HG03378 (cell line): ENCODE measurements at regions not wholly inside any gene's neighbourhood (a gene's known extent, or its start where the extent isn't known, plus 50 kb on each side); places are given as distances from the start of the nearest gene placed in this dataset.
"Not testable (repeated sequence)": the region's sequence is repeated elsewhere in the genome, so short reads cannot be mapped to it uniquely, and the experiment has no call there.

ENCODE experiments used
- ATAC-seq: cut with Tn5 transposase; IDR thresholded peaks from one replicate; pipeline ENCODE4 v1.9.1; 2021; ENCODE audit warnings: mild to moderate bottlenecking, moderate library complexity; ENCODE audit not compliant: unreplicated experiment

GRCh38 chr7:86375602-86376001, 268.1 kb upstream of the GRM3 start:
- ATAC-seq, result not testable (repeated sequence)

- no peak for ATAC-seq
Observed at GRCh38 chr7:86372262-86372661, 271.4 kb upstream of the GRM3 start.

- ATAC-seq, result no peak
Observed at GRCh38 chr7:86366946-86367345, 276.8 kb upstream of the GRM3 start.

- ATAC-seq, result not testable (repeated sequence)
Observed at GRCh38 chr7:86340407-86340806, 303.3 kb upstream of the GRM3 start.

GRCh38 chr7:86339051-86339450, 304.7 kb upstream of the GRM3 start:
- no peak for ATAC-seq

GRCh38 chr7:86328801-86329433, 314.8 kb upstream of the GRM3 start:
- no peak for ATAC-seq

- ATAC-seq, result no peak
Observed at GRCh38 chr7:86326847-86327246, 316.9 kb upstream of the GRM3 start.

- no peak for ATAC-seq
Observed at GRCh38 chr7:86320889-86321288, 322.8 kb upstream of the GRM3 start.

- ATAC-seq, result no peak
Observed at GRCh38 chr7:86320341-86320740, 323.4 kb upstream of the GRM3 start.

GRCh38 chr7:86313842-86314241, 329.9 kb upstream of the GRM3 start:
- ATAC-seq, result no peak

- no peak for ATAC-seq
Observed at GRCh38 chr7:86301301-86301700, 342.4 kb upstream of the GRM3 start.

GRCh38 chr7:86295526-86295925, 348.2 kb upstream of the GRM3 start:
- no peak for ATAC-seq

- ATAC-seq, result no peak
Observed at GRCh38 chr7:86282014-86282682, 361.6 kb upstream of the GRM3 start.

GRCh38 chr7:86280150-86280549, 363.6 kb upstream of the GRM3 start:
- ATAC-seq, result no peak

GRCh38 chr7:86262781-86263180, 380.9 kb upstream of the GRM3 start:
- no peak for ATAC-seq

- ATAC-seq, result no peak
Observed at GRCh38 chr7:86257894-86258293, 385.8 kb upstream of the GRM3 start.

- no peak for ATAC-seq
Observed at GRCh38 chr7:86252406-86252805, 391.3 kb upstream of the GRM3 start.

- ATAC-seq, result no peak
Observed at GRCh38 chr7:86248977-86249376, 394.7 kb upstream of the GRM3 start.

- no peak for ATAC-seq
Observed at GRCh38 chr7:86243171-86243570, 400.5 kb upstream of the GRM3 start.

GRCh38 chr7:86226191-86226590, 417.5 kb upstream of the GRM3 start:
- no peak for ATAC-seq

- ATAC-seq, result no peak
Observed at GRCh38 chr7:86222806-86223205, 420.9 kb upstream of the GRM3 start.

- no peak for ATAC-seq
Observed at GRCh38 chr7:86214734-86215133, 429.0 kb upstream of the GRM3 start.

GRCh38 chr7:86212976-86213375, 430.7 kb upstream of the GRM3 start:
- ATAC-seq, result no peak
